Activated CD4-positive, CD25-positive, alpha-beta regulatory T cell treated with anti-CD3 and anti-CD28 coated beads, Interleukin-2, amount 50 U/mL, for 16 hours (primary cell): ENCODE measurements at regions not wholly inside any gene's neighbourhood (a gene's known extent, or its start where the extent isn't known, plus 50 kb on each side); places are given as distances from the start of the nearest gene placed in this dataset.
"Not testable (repeated sequence)": the region's sequence is repeated elsewhere in the genome, so short reads cannot be mapped to it uniquely, and the experiment has no call there.

Source experiments
- DNase-seq: peaks from one replicate; pipeline ENCODE4 v3.0.0-alpha.2; 2020; ENCODE audit warnings: low read depth, low spot score

GRCh38 chr14:96686126-96686525, 111.1 kb upstream of the VRK1 start:
- DNase-seq, result no peak

GRCh38 chr14:96688629-96689028, 108.6 kb upstream of the VRK1 start:
- DNase-seq, result no peak

- DNase-seq, result no peak
These were observed 106.3 kb upstream of the VRK1 start for GRCh38 chr14:96690713-96691383.

- DNase-seq, result no peak
These were observed 103.8 kb upstream of the VRK1 start for GRCh38 chr14:96693252-96693820.

- DNase-seq, result no peak
These were observed 103.2 kb upstream of the VRK1 start for GRCh38 chr14:96693987-96694386.

- DNase-seq, result no peak
These were observed 98.1 kb upstream of the VRK1 start for GRCh38 chr14:96698960-96699539.

GRCh38 chr14:96699666-96700065, 97.5 kb upstream of the VRK1 start:
- no peak for DNase-seq

DNA sequence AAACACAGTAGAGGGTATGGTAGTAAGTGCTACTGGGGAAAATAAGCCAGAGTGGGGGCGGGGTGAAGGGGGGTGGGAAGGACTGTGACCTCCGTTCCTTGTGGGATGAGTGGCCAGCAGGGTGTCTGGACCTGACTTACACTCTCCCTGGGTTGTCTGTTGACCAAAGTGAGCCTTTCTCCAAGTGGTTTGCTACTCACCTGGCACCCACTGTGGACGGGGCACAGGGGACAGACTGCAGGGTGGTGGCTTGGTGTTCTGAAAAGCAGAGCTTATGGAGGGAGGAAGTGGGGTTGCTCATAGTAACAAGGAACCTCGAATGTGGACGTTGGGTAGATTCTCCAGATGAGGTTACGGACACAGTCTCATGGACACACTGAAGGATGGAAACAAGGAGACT, 94.4 kb upstream of the VRK1 start:
- no peak for DNase-seq

GRCh38 chr14:96705422-96706092, 91.6 kb upstream of the VRK1 start:
- no peak for DNase-seq

- DNase-seq, result no peak
These were observed 90.3 kb upstream of the VRK1 start for GRCh38 chr14:96706893-96707292.

GRCh38 chr14:96710060-96710666, 87.0 kb upstream of the VRK1 start:
- no peak for DNase-seq

GRCh38 chr14:96711559-96712267, 85.5 kb upstream of the VRK1 start:
- DNase-seq, result no peak

DNA sequence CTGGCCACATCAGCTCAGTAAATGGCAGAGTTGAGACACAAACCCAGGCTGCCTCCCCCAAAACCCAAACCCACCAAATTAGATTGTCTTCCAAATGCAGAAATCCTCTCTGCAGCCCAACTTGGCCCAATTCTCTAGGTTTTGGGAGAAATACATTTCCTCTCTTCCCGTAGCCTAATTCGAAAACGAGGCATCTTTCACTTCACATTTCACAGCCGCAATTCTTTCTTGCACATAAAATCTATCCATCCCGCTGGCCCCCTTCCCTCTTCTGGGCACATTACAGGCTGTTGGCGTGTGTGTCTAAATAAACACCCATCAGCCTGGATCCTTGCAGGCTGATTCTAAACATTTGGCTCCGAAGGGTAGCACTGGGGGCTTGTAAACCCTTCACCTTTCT, 83.8 kb upstream of the VRK1 start:
- no peak for DNase-seq

DNA sequence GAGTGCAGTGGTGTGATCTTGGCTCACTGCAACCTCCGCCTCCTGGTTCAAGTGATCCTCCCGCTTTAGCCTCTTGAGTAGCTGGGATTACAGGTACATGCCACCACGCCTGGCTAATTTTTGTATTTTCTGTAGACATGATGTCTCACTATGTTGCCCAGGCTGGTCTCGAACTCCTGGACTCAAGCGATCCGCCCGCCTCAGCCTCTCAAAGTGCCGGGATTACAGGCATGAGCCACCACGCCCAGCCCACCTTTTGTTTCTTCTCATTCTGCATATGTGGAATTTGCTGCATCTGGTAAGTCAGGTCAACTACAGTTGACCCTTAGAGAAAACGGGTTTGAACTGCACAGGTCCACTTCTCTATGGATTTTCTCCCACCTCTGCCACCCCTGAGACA, 82.6 kb upstream of the VRK1 start:
- DNase-seq, result not testable (repeated sequence)

- no peak for DNase-seq
These were observed 80.1 kb upstream of the VRK1 start for GRCh38 chr14:96717116-96717515.

DNA sequence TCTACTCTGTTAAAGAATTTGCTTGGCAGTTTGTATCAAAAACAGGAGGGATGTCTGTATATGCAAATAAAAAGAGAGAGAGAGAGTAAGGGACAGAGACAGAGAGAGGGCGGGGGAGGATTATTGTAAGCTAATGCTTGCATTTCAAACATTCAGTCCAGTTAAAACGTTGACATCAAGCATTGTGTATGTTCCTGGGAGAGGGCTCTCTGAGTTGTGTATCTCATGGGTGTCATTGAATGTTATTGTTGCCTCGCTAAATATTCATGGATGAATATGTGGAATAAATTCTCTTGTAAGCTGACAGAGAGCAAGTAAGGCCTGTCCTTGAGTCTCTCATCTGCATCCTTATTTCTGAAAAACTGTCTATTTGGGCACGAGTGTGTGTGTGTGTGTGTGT, 78.8 kb upstream of the VRK1 start:
- no peak for DNase-seq

GRCh38 chr14:96720702-96721101, 76.5 kb upstream of the VRK1 start:
- DNase-seq, result not testable (repeated sequence)

DNA sequence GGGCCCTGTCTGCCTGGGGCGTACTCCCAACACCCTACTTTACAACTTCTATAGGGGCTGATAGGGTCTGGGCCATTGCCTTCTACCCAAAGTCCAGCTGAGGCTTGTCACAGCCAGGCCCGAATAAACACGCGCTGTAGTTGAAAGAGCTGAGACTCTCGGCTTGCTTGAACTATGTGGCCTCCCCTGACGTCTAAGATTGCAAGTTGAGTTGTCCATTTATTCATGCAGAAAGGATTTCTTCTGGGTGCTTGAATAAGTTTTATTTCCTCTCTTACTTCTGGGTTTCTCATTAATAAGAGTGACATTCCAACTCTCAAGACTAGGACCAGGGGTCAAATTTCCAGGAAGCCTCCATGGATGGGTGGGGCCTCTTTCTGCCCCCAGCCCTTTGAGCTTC, 74.4 kb upstream of the VRK1 start:
- DNase-seq, result no peak

DNA sequence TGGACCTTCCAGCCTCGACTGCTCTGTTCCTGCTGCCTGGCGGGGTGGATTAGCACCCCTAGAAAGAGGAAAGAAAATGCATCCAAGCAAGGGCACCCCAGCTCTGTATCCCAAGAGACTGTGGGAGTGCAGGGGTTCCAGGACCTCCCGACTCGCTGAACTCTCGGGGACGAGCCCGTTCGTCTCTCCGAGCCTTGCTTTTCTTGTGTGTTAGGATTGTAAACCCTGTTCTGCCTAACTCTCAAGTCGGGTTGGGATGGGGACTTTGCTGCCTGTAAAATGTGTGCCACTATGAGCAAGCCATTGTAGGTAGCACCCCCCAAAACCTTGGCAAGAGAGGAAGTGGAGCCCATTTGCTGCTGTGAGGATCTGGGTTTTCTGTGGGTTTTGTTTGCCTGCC, 73.2 kb upstream of the VRK1 start:
- DNase-seq, result no peak

DNA sequence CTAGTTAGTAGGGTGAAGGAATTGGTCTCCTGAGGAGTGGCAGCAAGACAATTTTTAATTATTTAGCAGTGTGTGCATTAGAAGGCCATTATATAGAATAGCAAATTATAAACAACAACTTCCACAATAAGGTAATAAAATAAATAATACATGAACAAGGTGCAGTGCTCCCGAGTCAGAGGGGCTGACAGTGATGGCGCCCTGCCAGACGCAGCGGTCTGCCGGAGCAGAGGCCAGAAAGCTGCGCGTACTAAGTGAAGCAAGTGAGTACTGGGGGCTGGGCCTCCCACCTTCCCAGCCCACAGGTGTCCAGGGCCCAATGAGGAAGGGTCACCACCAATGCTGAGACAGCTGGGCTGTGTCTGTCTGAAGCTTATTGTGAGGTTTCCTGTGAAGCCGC, 72.0 kb upstream of the VRK1 start:
- no peak for DNase-seq

- no peak for DNase-seq
These were observed 70.1 kb upstream of the VRK1 start for GRCh38 chr14:96727073-96727472.

- no peak for DNase-seq
These were observed 69.7 kb upstream of the VRK1 start for GRCh38 chr14:96727491-96727890.
